Panc1 (cell line): ENCODE measurements at regions not wholly inside any gene's neighbourhood (a gene's known extent, or its start where the extent isn't known, plus 50 kb on each side); places are given as distances from the start of the nearest gene placed in this dataset.

Experiments used
- CTCF ChIP-seq: fragments of 450-650 bp; IDR thresholded peaks from 2 replicates; pipeline ENCODE4 v1.5.1; 2017; ENCODE audit warnings: mild to moderate bottlenecking
- REST ChIP-seq, 2 experiments: IDR thresholded peaks; 2 replicates each; pipeline ENCODE4 v1.6.1; 2011 to 2012; ENCODE audit warnings: low read depth in 2 of 2, control low read depth in 1 of 2, low read length in 1 of 2, mild to moderate bottlenecking in 1 of 2, moderate library complexity in 1 of 2; ENCODE audit not compliant: insufficient read depth in 1 of 2

- no peak for TF ChIP-seq CTCF
- TF ChIP-seq REST (IDR thresholded peaks at IDR 0.05; ENCODE audit: insufficient read depth in 1 of 2, low read depth in 2 of 2, low read length in 1 of 2): no peak
These were observed 220.8 kb upstream of the MYL2 start for GRCh38 chr12:111141205-111141604.
